HEK293 (cell line): ENCODE measurements at regions not wholly inside any gene's neighbourhood (a gene's known extent, or its start where the extent isn't known, plus 50 kb on each side); places are given as distances from the start of the nearest gene placed in this dataset.
A peak's percentile ranks its signal among the peaks of the same experiment; 100 is the strongest.

Experiments
- CTCF ChIA-PET: fragments of 350-600 bp; formaldehyde crosslinking; extraction: SDS; loops from one replicate; lab custom pipeline; 2021; ENCODE audit warnings: antibody characterized with exemption; lab: Yijun Ruan, JAX
- POLR2A ChIA-PET: fragments of 300-600 bp; formaldehyde crosslinking; extraction: SDS; loops from one replicate; lab custom pipeline; 2020; ENCODE audit warnings: antibody characterized with exemption, inconsistent platforms; lab: Yijun Ruan, JAX
- H3K27ac ChIP-seq: fragments of 200-500 bp; sonication (Bioruptor generic); 2 replicates; pipeline ENCODE4 v1.5.1; 2014; ENCODE audit warnings: low read depth, low read length, control low read depth, inconsistent platforms; ENCODE audit errors: extremely low read depth
- H3K36me3 ChIP-seq, 2 experiments: fragments of 200-500 bp in 1 of 2; sonication (Bioruptor generic) in 1 of 2; 1 replicate in 1 of 2; 2 replicates in 1 of 2; pipeline ENCODE4 v1.5.1; 2014 to 2017; ENCODE audit warnings: inconsistent platforms in 2 of 2, low read length in 2 of 2; ENCODE audit not compliant: control insufficient read depth in 2 of 2, insufficient read depth in 1 of 2
- H3K4me1 ChIP-seq: fragments of 200-500 bp; sonication (Bioruptor generic); 2 replicates; pipeline ENCODE4 v1.5.1; 2014; ENCODE audit warnings: mild to moderate bottlenecking, low read length, inconsistent platforms; ENCODE audit not compliant: control insufficient read depth, insufficient read depth
- H3K4me3 ChIP-seq: 2 replicates; pipeline ENCODE4 v1.5.1; 2011; ENCODE audit warnings: low read depth, mild to moderate bottlenecking, control low read depth, low read length, moderate library complexity
- H3K9me3 ChIP-seq: fragments of 200-500 bp; sonication (Bioruptor generic); 2 replicates; pipeline ENCODE4 v1.5.1; 2014; ENCODE audit warnings: low read depth, low read length, inconsistent platforms; ENCODE audit not compliant: control insufficient read depth, insufficient read depth
- GLIS1 ChIP-seq: fragments of 450-650 bp; formaldehyde crosslinking; IDR thresholded peaks from 2 replicates; pipeline ENCODE4 v1.5.1; 2016; ENCODE audit warnings: missing biosample characterization, missing genetic modification characterization
- OSR2 ChIP-seq: fragments of 450-650 bp; formaldehyde crosslinking; IDR thresholded peaks from 2 replicates; pipeline ENCODE4 v1.5.1; 2016; ENCODE audit warnings: missing biosample characterization, missing genetic modification characterization
- PRDM2 ChIP-seq: fragments of 450-650 bp; formaldehyde crosslinking; IDR thresholded peaks from 2 replicates; pipeline ENCODE4 v1.5.1; 2016; ENCODE audit warnings: missing biosample characterization, missing genetic modification characterization, borderline replicate concordance
- RBAK ChIP-seq: fragments of 450-650 bp; formaldehyde crosslinking; IDR thresholded peaks from 2 replicates; pipeline ENCODE4 v1.5.1; 2016; ENCODE audit warnings: missing biosample characterization, missing genetic modification characterization
- REPIN1 ChIP-seq: fragments of 450-650 bp; formaldehyde crosslinking; IDR thresholded peaks from 2 replicates; pipeline ENCODE4 v1.5.1; 2017; ENCODE audit warnings: missing biosample characterization, missing genetic modification characterization, low read depth
- YY1 ChIP-seq: fragments of 450-650 bp; formaldehyde crosslinking; IDR thresholded peaks from 2 replicates; pipeline ENCODE4 v1.5.1; 2018; ENCODE audit warnings: missing biosample characterization, missing genetic modification characterization
- ZBTB10 ChIP-seq: fragments of 450-650 bp; formaldehyde crosslinking; IDR thresholded peaks from 2 replicates; pipeline ENCODE4 v1.5.1; 2016; ENCODE audit warnings: missing biosample characterization, missing genetic modification characterization
- ZBTB11 ChIP-seq: fragments of 450-650 bp; formaldehyde crosslinking; conservative IDR thresholded peaks from 2 replicates; pipeline ENCODE4 v1.5.1; 2016; ENCODE audit warnings: low read depth, missing biosample characterization, missing genetic modification characterization
- ZFHX2 ChIP-seq: fragments of 450-650 bp; formaldehyde crosslinking; conservative IDR thresholded peaks from 2 replicates; pipeline ENCODE4 v1.5.1; 2016; ENCODE audit warnings: missing biosample characterization, missing genetic modification characterization
- ZIC2 ChIP-seq: fragments of 450-650 bp; formaldehyde crosslinking; IDR thresholded peaks from 2 replicates; pipeline ENCODE4 v1.5.1; 2016; ENCODE audit warnings: missing biosample characterization, missing genetic modification characterization
- ZNF354C ChIP-seq: fragments of 450-650 bp; formaldehyde crosslinking; IDR thresholded peaks from 2 replicates; pipeline ENCODE4 v1.5.1; 2016; ENCODE audit warnings: missing biosample characterization, missing genetic modification characterization, low read depth, borderline replicate concordance
- ZNF416 ChIP-seq: fragments of 450-650 bp; formaldehyde crosslinking; IDR thresholded peaks from 2 replicates; pipeline ENCODE4 v1.5.1; 2016; ENCODE audit warnings: missing biosample characterization, missing genetic modification characterization
- ZNF623 ChIP-seq: fragments of 450-650 bp; formaldehyde crosslinking; IDR thresholded peaks from 2 replicates; pipeline ENCODE4 v1.5.1; 2016; ENCODE audit warnings: missing biosample characterization, missing genetic modification characterization

- TF ChIP-seq PRDM2 (no peak), GLIS1 (no peak), ZIC2 (tag by site-specific recombination) (no peak), ZBTB11 (no peak)
Measured at GRCh38 chr10:15445006-15445390, 73.9 kb upstream of the FAM171A1 start (continued).

GRCh38 chr10:15444105-15445005 is 73.3 kb upstream of the FAM171A1 start:
- Histone ChIP-seq H3K4me1 (peaks cover 5% of the 10 kb centered on the region; the same call in 1 of the 2 replicates), H3K4me3 (no peak overlapping the region), H3K9me3 (no peaks in the 10 kb centered on the region), H3K36me3 (no peaks in the 10 kb centered on the region), H3K27ac (no peak overlapping the region)
- ChIA-PET CTCF (interaction anchor here (0.6 to 1.6 kb wide), 4 partner anchors 11 to 40 kb away, joined by 3 to 7 read pairs (median 4); no protein-coding TSS in a partner anchor), POLR2A (no interaction called here)
- TF ChIP-seq ZNF623 (tag by site-specific recombination): no peak
- peak; percentile 9; the same call in 1 of the 2 replicates for TF ChIP-seq GLIS1
- TF ChIP-seq ZFHX2 (tag by site-specific recombination): peak; percentile 36
- TF ChIP-seq RBAK: no peak
- peak; percentile 58; the same call in 1 of the 2 replicates for TF ChIP-seq OSR2 (tag by site-specific recombination)

- no peak overlapping the region for H3K27ac ChIP-seq
- no peaks in the 10 kb centered on the region for H3K9me3 ChIP-seq
- ChIA-PET CTCF (no interaction called here), POLR2A (no interaction called here)
- H3K36me3 ChIP-seq: no peaks in the 10 kb centered on the region
- no peak overlapping the region for H3K4me3 ChIP-seq
- H3K4me1 ChIP-seq: peaks cover 5% of the 10 kb centered on the region
- TF ChIP-seq ZBTB10 (tag by site-specific recombination) (no peak), YY1 (tag by site-specific recombination) (no peak), ZNF416 (tag by site-specific recombination) (no peak), REPIN1 (tag by site-specific recombination) (no peak), ZNF354C (no peak)
Measured at GRCh38 chr10:15442056-15442455, 71.0 kb upstream of the FAM171A1 start.
